ENCODE measurements at regions not wholly inside any gene's neighbourhood (a gene's known extent, or its start where the extent isn't known, plus 50 kb on each side); places are given as distances from the start of the nearest gene placed in this dataset.

DNA sequence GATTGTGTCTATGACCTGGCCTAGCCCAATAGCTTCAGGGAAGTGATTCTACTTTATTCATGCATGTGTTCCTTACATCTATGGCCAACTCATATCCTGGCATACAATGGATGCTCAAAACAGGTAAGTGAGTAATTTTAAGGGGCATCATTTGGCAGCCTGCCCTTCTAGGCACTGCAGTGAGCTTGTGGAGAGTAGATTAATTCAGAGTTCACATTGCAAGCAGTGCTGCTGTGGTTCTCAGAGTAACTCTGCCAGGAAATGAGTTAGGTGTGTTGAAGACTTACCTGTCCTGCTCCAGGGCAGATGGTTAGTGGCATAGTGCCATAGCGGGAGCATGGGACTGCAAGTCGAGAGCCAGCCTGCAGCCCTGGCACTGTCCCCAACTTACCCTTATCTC is 158.0 kb downstream of the SCP2D1 start:
- no peak for DNase-seq (ENCODE audit: low spot score)

DNA sequence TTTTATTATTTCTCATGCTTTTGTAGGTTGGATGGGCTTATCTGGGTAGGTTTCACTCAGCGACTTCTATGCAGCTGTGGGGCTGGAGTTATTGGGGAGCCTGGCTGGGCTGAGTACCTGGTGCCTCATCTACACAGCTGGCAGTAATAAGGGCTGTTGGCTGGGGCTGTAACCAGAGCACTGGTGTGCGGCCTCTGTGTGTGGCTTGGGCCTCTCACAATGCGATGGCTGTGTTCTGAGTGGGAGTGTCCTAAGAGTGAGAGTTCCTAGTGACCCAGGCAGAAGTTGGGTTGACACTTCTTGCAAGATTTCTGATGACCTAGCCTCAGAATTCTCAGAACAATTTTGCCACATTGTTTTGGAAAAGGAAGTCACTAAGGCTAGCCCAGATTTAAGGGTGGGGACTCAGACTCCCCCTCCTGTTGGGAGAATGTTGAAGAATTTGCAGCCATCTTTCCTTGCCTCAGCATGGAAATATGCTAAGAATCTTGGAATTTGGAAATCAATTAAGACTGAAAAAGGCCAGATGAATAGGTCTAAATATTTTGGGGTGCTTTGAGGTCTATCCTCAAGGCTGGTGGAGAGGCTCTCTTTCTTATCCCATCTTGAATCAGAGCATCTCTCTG is 158.8 kb downstream of the SCP2D1 start:
- DNase-seq (ENCODE audit: low spot score) = no peak

GRCh38 chr20:18973529-18974173 is 160.1 kb downstream of the SCP2D1 start:
- DNase-seq (ENCODE audit: low spot score) = no peak

DNA sequence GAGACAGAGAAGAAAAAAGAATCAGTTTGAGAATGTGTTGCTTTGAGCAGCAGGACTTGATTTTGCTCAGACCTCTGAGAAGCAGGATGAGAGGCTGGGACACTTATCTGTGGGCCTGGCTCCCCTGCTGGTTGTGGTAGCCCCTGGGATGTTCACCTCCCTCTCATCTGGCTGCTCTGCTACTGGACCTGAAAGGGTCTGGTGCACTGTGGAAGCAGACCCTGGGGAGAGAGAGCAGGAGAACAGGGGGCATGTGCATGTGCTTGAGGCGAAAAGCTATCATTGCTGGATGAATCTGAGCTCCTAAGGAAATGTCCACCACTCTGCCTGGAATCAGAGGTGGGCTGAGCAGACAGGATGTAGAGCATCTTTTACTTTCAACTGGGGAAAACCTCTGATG is 161.1 kb downstream of the SCP2D1 start:
- DNase-seq (ENCODE audit: low spot score) = no peak

DNA sequence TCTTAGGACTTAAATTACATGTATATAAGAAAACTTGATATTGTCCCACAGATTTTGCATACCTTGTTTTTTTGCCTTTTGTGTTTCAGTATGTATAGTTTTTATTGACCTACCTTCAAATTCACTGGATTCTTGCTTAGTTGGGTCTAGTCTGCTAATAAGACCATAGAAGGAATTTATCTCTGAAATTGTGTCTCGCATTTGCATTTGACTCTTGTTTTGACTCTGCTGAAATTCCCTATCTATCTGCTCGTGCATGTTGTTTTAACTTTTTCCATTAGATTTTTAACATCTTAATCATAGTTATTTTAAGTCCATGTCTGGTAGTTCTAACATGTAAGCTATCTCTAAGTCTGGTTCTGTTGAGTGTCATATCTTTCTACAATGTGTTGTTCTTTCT is 163.9 kb downstream of the SCP2D1 start:
- DNase-seq (ENCODE audit: low spot score) = no peak

DNA sequence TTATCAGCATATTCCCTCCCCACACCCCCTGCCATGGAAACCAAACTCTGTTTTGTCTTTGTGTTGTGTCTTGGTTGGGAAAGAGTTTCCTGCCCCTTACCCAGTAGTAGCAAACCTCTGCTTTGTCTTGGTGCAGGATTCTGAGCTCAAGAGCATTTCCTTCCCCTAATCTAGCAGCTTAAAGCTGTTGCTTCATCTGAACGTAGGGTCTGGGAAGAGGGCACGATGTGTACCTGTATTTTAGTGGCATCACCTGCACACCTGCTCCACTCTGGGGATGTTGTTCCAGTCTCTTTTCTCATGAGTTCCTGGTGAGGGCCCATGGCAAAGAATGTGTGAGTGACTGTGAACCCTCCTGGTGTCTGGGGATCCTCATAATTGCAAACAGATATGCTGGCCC is 164.7 kb downstream of the SCP2D1 start:
- DNase-seq (ENCODE audit: low spot score) = no peak

- DNase-seq (ENCODE audit: low spot score) = no peak
Measured at GRCh38 chr20:18979132-18979531, 165.5 kb downstream of the SCP2D1 start.

DNA sequence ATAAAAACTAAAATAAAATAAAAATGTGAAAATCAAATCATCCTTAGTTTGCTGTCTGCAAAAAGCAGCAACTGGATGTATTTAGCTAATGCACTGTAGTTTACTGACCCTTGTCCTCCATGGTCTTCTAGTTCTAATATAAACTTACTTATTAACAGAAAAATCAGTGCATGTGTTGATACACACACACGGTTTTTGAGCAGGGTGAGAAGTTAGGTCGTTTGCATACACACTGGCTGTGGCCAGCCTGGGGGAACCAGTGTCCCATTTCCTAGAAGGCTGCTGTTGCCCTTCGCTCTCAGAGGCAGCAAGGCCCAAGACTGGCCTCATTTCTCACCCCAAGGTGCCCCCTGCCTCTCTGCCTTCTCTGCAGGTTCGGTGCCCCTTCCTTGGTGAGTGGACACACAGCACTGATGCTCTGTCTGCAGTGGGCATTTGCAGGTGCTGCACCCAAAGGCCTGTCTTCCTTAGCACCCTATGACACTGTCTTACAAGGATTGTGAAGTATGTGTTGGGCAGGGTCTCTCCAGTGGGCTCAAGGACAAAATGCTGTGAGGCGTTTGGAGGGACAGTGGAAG is 168.5 kb downstream of the SCP2D1 start:
- no peak for DNase-seq (ENCODE audit: low spot score)

GRCh38 chr20:18983796-18984195 is 170.2 kb downstream of the SCP2D1 start:
- DNase-seq (ENCODE audit: low spot score) = no peak

DNA sequence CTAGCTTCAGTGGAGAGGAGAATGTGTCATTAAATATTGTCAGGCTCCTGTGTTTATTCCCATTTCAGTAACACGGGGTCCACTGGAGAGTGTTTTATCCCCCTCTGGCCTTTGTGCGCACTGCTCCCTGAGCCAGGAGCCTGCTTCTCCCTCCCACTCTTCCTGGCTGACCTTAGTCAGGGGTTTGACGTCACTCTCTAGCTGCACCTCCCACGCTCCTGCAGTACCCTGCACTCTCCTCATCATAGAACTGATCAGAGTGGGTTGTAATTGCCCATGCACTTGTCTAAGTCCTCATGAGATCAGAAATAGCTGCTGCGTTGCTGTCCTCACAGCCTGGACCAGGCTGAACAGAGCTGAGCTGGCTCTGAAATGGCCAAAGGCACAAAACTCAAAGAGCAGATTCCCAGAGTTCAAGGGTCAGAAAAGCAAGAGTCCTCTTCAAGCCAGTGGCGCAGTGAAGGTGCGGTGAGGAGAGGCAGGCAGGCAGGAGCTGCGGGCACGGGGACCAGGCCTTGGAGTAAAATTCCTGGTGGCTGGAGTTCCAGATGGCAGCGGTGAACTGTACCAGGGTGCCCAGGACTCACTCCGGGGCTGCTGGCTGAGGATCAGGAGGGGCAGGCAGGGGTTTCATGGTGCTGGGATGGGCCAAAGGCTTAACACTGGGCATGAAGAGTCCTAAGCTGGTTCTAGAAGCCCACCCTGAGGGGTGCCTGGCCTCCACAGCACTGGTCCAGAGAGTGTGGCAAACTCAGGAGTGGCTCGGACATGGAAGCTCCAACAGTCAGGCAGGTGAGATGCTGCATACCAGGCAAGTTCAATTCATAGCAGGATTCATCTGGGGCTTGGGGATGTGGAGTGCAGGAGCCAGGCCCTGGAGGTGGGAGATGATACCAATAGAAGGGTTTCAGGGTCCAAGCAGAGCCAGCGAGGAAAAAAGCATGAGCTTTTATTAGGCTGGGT is 170.9 kb downstream of the SCP2D1 start:
- no peak for DNase-seq (ENCODE audit: low spot score)

DNA sequence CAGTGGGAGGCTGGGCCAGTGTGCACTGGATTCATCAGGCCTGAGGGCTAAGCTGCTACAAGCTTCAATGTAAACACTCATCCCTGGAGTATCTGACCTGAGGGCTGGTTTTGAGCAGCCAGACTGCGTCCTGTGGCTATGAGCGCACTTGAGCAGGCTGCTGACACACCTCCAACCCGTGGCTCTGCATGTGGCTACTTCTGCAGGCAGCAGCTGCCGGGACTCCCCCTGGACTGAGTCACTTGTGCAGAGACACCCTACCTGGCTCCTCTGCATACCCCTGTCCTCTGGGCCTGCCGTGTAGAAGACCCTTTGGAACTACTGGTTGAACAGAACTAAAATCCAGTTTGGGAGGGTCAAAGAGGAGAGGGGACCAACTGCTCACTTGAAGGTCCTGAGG is 172.0 kb downstream of the SCP2D1 start:
- DNase-seq (ENCODE audit: low spot score) = no peak

- no peak for DNase-seq (ENCODE audit: low spot score)
Measured at GRCh38 chr20:18986146-18986830, 172.7 kb downstream of the SCP2D1 start.

DNA sequence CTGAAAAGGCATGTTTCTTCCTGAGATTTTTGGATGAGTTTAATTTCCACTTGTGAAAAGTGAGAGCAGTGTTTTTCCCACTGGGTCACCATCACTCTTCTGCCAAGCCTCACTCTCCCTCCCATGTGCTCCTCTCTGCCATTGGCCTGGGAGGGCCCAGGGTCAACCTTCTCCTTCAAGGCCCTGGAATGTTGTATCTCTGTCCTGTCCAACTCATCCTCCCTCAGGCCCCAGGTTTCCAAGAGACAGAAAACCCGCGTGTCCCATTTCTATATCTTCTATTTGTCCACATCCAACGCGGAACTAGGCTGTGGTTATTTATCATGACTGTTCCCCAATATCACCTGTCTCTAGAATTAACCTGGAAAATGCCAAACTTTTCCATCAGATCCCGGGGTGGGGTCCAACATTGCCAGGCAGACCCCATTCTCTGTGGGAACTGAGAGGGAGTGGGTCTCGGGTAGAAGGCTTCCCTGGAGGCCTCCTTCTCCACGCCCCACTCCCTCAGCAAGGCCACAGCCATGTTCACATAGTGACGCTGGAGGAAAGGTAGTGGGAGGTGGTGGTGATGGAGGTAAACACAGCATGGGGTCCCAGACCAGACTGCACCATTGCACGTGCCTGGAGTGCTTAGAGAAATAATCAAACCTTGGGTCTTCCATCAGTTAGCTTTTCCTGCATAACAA is 173.5 kb downstream of the SCP2D1 start:
- DNase-seq (ENCODE audit: low spot score) = no peak

GRCh38 chr20:18987781-18988360 is 174.3 kb downstream of the SCP2D1 start:
- no peak for DNase-seq (ENCODE audit: low spot score)

- DNase-seq (ENCODE audit: low spot score) = no peak
Measured at GRCh38 chr20:18988701-18989100, 175.1 kb downstream of the SCP2D1 start.

GRCh38 chr20:18989736-18990474 is 176.3 kb downstream of the SCP2D1 start:
- DNase-seq (ENCODE audit: low spot score) = no peak

- no peak for DNase-seq (ENCODE audit: low spot score)
Measured at GRCh38 chr20:18991012-18991411, 177.4 kb downstream of the SCP2D1 start.

GRCh38 chr20:18992418-18992817 is 178.8 kb downstream of the SCP2D1 start:
- DNase-seq (ENCODE audit: low spot score) = no peak

DNA sequence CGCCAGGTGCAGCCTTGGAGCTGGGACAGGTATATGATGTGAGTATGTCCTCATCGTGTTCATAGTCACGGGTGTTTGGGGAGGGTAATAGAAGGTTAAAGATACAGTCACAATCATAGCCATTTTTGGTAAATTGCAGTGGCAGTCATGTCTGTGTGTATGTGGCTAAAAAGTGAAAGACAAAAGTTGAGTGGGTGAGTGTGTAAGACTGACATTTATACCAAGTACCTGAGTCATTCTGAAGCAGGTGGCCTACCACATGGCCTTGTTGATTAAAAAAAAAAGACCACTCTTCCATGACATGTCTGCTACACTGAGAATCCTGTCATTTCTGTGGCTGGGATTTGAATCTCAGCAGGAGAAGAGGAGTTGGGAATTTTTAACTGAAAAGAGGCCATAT is 181.9 kb downstream of the SCP2D1 start:
- DNase-seq (ENCODE audit: low spot score) = no peak

DNA sequence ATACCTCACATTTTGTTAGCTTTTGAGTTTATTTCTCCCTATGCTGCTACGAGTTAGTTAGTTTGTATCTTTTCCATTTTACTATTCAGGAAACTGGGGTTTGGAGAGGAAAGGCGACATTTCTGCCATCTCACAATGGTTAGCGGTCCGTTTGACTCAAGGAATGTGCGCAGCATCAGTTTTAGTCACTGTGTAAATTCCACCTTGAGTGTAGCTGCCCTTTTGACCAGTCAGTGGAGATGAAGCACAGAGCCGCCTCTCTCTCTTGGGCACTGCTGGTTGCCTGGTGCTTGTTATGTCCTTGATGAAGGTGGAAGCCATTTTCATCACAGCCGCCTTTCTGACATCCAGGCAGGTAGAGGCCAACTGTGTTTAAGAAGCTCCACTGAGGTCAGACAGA is 185.5 kb downstream of the SCP2D1 start:
- DNase-seq (ENCODE audit: low spot score) = no peak
